ENCODE measurements at regions not wholly inside any gene's neighbourhood (a gene's known extent, or its start where the extent isn't known, plus 50 kb on each side); places are given as distances from the start of the nearest gene placed in this dataset.

GRCh38 chr9:6126377-6126776 is 89.2 kb upstream of the IL33 start:
- H3K9me3 Mint-ChIP-seq: no peaks in the 10 kb centered on the region

GRCh38 chr9:6123416-6123815 is 92.2 kb upstream of the IL33 start:
- no peaks in the 10 kb centered on the region for H3K4me1 ChIP-seq (ENCODE audit: control insufficient read depth, insufficient read depth, low read length)
- Mint-ChIP-seq H3K27me3 (ENCODE audit: insufficient read depth) (no peaks in the 10 kb centered on the region), H3K4me3 (no peak overlapping the region), H3K9me3 (no peaks in the 10 kb centered on the region), H3K4me1 (no peaks in the 10 kb centered on the region), H3K36me3 (ENCODE audit: low read depth) (no peaks in the 10 kb centered on the region), H3K27ac (no peak overlapping the region)
- H3K27me3 ChIP-seq (ENCODE audit: control insufficient read depth, insufficient read depth, low read length, poor library complexity, severe bottlenecking): no peaks in the 10 kb centered on the region
- H3K4me3 ChIP-seq (ENCODE audit: low read length): no peak overlapping the region
- no peak for DNase-seq
- H3K27ac ChIP-seq (ENCODE audit: low read depth, low read length): no peak overlapping the region
- WGBS, 2 experiments (ENCODE audit: insufficient coverage in 1 of 2, insufficient read length in 1 of 2): 64% methylated on average over 3 of the region's 3 CpGs; no CpG with 5 or more reads in 1 of the 2 experiments
- H3K9ac ChIP-seq (ENCODE audit: extremely low read depth, low read length, poor library complexity, severe bottlenecking): no peak overlapping the region
- H3K9me3 ChIP-seq (ENCODE audit: control insufficient read depth, low read length): no peaks in the 10 kb centered on the region
- TF ChIP-seq CTCF (conservative IDR thresholded peaks at IDR 0.05): no peak
- H3K36me3 ChIP-seq (ENCODE audit: control insufficient read depth, insufficient read depth, low read length): no peaks in the 10 kb centered on the region

More at GRCh38 chr9:6126377-6126776, 89.2 kb upstream of the IL33 start:
- 92 to 100% methylated on average over 1 to 3 of the region's 3 CpGs for WGBS, 2 experiments (ENCODE audit: insufficient coverage in 1 of 2, insufficient read length in 1 of 2)
- Histone ChIP-seq H3K9me3 (ENCODE audit: control insufficient read depth, low read length) (no peaks in the 10 kb centered on the region), H3K4me3 (ENCODE audit: low read length) (no peak overlapping the region), H3K9ac (ENCODE audit: extremely low read depth, low read length, poor library complexity, severe bottlenecking) (no peak overlapping the region), H3K36me3 (ENCODE audit: control insufficient read depth, insufficient read depth, low read length) (no peaks in the 10 kb centered on the region), H3K27me3 (ENCODE audit: control insufficient read depth, insufficient read depth, low read length, poor library complexity, severe bottlenecking) (no peaks in the 10 kb centered on the region), H3K27ac (ENCODE audit: low read depth, low read length) (no peak overlapping the region), H3K4me1 (ENCODE audit: control insufficient read depth, insufficient read depth, low read length) (no peaks in the 10 kb centered on the region)
- H3K4me1 Mint-ChIP-seq: no peaks in the 10 kb centered on the region
- H3K27me3 Mint-ChIP-seq (ENCODE audit: insufficient read depth): peaks cover 2% of the 10 kb centered on the region
- no peak overlapping the region for H3K4me3 Mint-ChIP-seq
- peak; percentile 53 for DNase-seq
- H3K36me3 Mint-ChIP-seq (ENCODE audit: low read depth): no peaks in the 10 kb centered on the region
- no peak overlapping the region for H3K27ac Mint-ChIP-seq
- peak; percentile 45 for TF ChIP-seq CTCF (conservative IDR thresholded peaks at IDR 0.05)

GRCh38 chr9:6121707-6122106 is 93.9 kb upstream of the IL33 start:
- H3K4me1 Mint-ChIP-seq: no peaks in the 10 kb centered on the region
- Histone ChIP-seq H3K27me3 (ENCODE audit: control insufficient read depth, insufficient read depth, low read length, poor library complexity, severe bottlenecking) (no peaks in the 10 kb centered on the region), H3K4me3 (ENCODE audit: low read length) (no peak overlapping the region), H3K9ac (ENCODE audit: extremely low read depth, low read length, poor library complexity, severe bottlenecking) (no peak overlapping the region), H3K9me3 (ENCODE audit: control insufficient read depth, low read length) (no peaks in the 10 kb centered on the region), H3K36me3 (ENCODE audit: control insufficient read depth, insufficient read depth, low read length) (no peaks in the 10 kb centered on the region), H3K27ac (ENCODE audit: low read depth, low read length) (no peak overlapping the region), H3K4me1 (ENCODE audit: control insufficient read depth, insufficient read depth, low read length) (no peaks in the 10 kb centered on the region)
- H3K9me3 Mint-ChIP-seq: no peaks in the 10 kb centered on the region
- H3K4me3 Mint-ChIP-seq: no peak overlapping the region
- no peak for DNase-seq
- no peaks in the 10 kb centered on the region for H3K36me3 Mint-ChIP-seq (ENCODE audit: low read depth)
- H3K27me3 Mint-ChIP-seq (ENCODE audit: insufficient read depth): no peaks in the 10 kb centered on the region
- no peak for TF ChIP-seq CTCF (conservative IDR thresholded peaks at IDR 0.05)
- H3K27ac Mint-ChIP-seq: no peak overlapping the region
- WGBS, 2 experiments (ENCODE audit: insufficient coverage in 1 of 2, insufficient read length in 1 of 2): 81% methylated on average over 1 of the region's 1 CpG; no CpG with 5 or more reads in 1 of the 2 experiments
